ENCODE measurements at regions not wholly inside any gene's neighbourhood (a gene's known extent, or its start where the extent isn't known, plus 50 kb on each side); places are given as distances from the start of the nearest gene placed in this dataset.

GRCh38 chr2:12221584-12221983 is 475.2 kb downstream of the LPIN1 start:
- Mint-ChIP-seq H3K27me3 (no peaks in the 10 kb centered on the region), H3K4me1 (peaks cover 0 to 1% (median 0%) of the 10 kb centered on the region in 3 donors), H3K36me3 (no peaks in the 10 kb centered on the region), H3K9me3 (peaks cover 7 to 29% (median 13%) of the 10 kb centered on the region in 3 donors), H3K27ac (no peak overlapping the region), H3K4me3 (no peak overlapping the region)

- Mint-ChIP-seq H3K36me3 (no peaks in the 10 kb centered on the region), H3K27me3 (no peaks in the 10 kb centered on the region), H3K27ac (no peak overlapping the region), H3K9me3 (peaks cover 7 to 29% (median 13%) of the 10 kb centered on the region in 3 donors), H3K4me1 (peaks cover 0 to 1% (median 0%) of the 10 kb centered on the region in 3 donors), H3K4me3 (no peak overlapping the region)
Measured at GRCh38 chr2:12222554-12222953, 476.1 kb downstream of the LPIN1 start.

GRCh38 chr2:12223732-12224131 is 477.3 kb downstream of the LPIN1 start:
- H3K9me3 Mint-ChIP-seq: peaks cover 8 to 29% (median 13%) of the 10 kb centered on the region in 3 donors
- H3K36me3 Mint-ChIP-seq: no peaks in the 10 kb centered on the region
- no peak overlapping the region for H3K27ac Mint-ChIP-seq
- H3K4me1 Mint-ChIP-seq: peaks cover 0 to 1% (median 0%) of the 10 kb centered on the region in 3 donors
- no peak overlapping the region for H3K4me3 Mint-ChIP-seq
- H3K27me3 Mint-ChIP-seq: no peaks in the 10 kb centered on the region

- Mint-ChIP-seq H3K36me3 (no peaks in the 10 kb centered on the region), H3K4me3 (no peak overlapping the region), H3K4me1 (peaks cover 0 to 1% (median 0%) of the 10 kb centered on the region in 3 donors), H3K27ac (no peak overlapping the region), H3K27me3 (no peaks in the 10 kb centered on the region), H3K9me3 (peaks cover 8 to 29% (median 13%) of the 10 kb centered on the region in 3 donors)
Measured at GRCh38 chr2:12226653-12227052, 480.2 kb downstream of the LPIN1 start.

GRCh38 chr2:12227941-12228608 is 481.6 kb downstream of the LPIN1 start:
- H3K4me1 Mint-ChIP-seq: no peaks in the 10 kb centered on the region
- H3K9me3 Mint-ChIP-seq: peaks cover 5 to 17% (median 12%) of the 10 kb centered on the region in 3 donors
- no peaks in the 10 kb centered on the region for H3K27me3 Mint-ChIP-seq
- H3K4me3 Mint-ChIP-seq: no peak overlapping the region
- no peaks in the 10 kb centered on the region for H3K36me3 Mint-ChIP-seq
- H3K27ac Mint-ChIP-seq: no peak overlapping the region

- H3K27ac Mint-ChIP-seq: peak overlapping the region in 1 of 3 donors; percentile 31
- H3K27me3 Mint-ChIP-seq: no peaks in the 10 kb centered on the region
- peaks cover 0 to 1% (median 1%) of the 10 kb centered on the region in 3 donors for H3K9me3 Mint-ChIP-seq
- H3K4me3 Mint-ChIP-seq: no peak overlapping the region
- no peaks in the 10 kb centered on the region for H3K4me1 Mint-ChIP-seq
- no peaks in the 10 kb centered on the region for H3K36me3 Mint-ChIP-seq
Measured at GRCh38 chr2:12231288-12231687, 484.9 kb downstream of the LPIN1 start.

GRCh38 chr2:12232876-12233275 is 483.9 kb upstream of the TRIB2 start:
- Mint-ChIP-seq H3K9me3 (peaks cover 0 to 1% (median 1%) of the 10 kb centered on the region in 3 donors), H3K4me1 (no peaks in the 10 kb centered on the region), H3K27ac (no peak overlapping the region), H3K4me3 (no peak overlapping the region), H3K36me3 (no peaks in the 10 kb centered on the region), H3K27me3 (no peaks in the 10 kb centered on the region)

- Mint-ChIP-seq H3K27me3 (no peaks in the 10 kb centered on the region), H3K36me3 (no peaks in the 10 kb centered on the region), H3K27ac (no peak overlapping the region), H3K4me3 (no peak overlapping the region), H3K9me3 (peaks cover 0 to 1% (median 0%) of the 10 kb centered on the region in 3 donors), H3K4me1 (peaks cover 0 to 2% (median 0%) of the 10 kb centered on the region in 3 donors)
Measured at GRCh38 chr2:12236136-12236844, 480.4 kb upstream of the TRIB2 start.

GRCh38 chr2:12240206-12240605 is 476.5 kb upstream of the TRIB2 start:
- Mint-ChIP-seq H3K9me3 (no peaks in the 10 kb centered on the region), H3K4me1 (peaks cover 0 to 2% (median 0%) of the 10 kb centered on the region in 3 donors), H3K27ac (no peak overlapping the region), H3K4me3 (no peak overlapping the region), H3K27me3 (no peaks in the 10 kb centered on the region), H3K36me3 (no peaks in the 10 kb centered on the region)

- Mint-ChIP-seq H3K27ac (no peak overlapping the region), H3K27me3 (peaks cover 1% of the 10 kb centered on the region), H3K9me3 (no peaks in the 10 kb centered on the region), H3K4me3 (no peak overlapping the region), H3K4me1 (peaks cover 0 to 2% (median 0%) of the 10 kb centered on the region in 3 donors), H3K36me3 (no peaks in the 10 kb centered on the region)
Measured at GRCh38 chr2:12243381-12243780, 473.4 kb upstream of the TRIB2 start.

GRCh38 chr2:12244070-12244469 is 472.7 kb upstream of the TRIB2 start:
- Mint-ChIP-seq H3K4me3 (no peak overlapping the region), H3K27me3 (peaks cover 1% of the 10 kb centered on the region), H3K27ac (no peak overlapping the region), H3K9me3 (no peaks in the 10 kb centered on the region), H3K4me1 (peaks cover 0 to 2% (median 0%) of the 10 kb centered on the region in 3 donors), H3K36me3 (no peaks in the 10 kb centered on the region)

GRCh38 chr2:12251121-12251520 is 465.6 kb upstream of the TRIB2 start:
- Mint-ChIP-seq H3K4me1 (no peaks in the 10 kb centered on the region), H3K27ac (no peak overlapping the region), H3K36me3 (peaks cover 2% of the 10 kb centered on the region), H3K4me3 (no peak overlapping the region), H3K9me3 (no peaks in the 10 kb centered on the region), H3K27me3 (peaks cover 1% of the 10 kb centered on the region)

- Mint-ChIP-seq H3K4me3 (no peak overlapping the region), H3K4me1 (no peaks in the 10 kb centered on the region), H3K36me3 (peaks cover 5% of the 10 kb centered on the region), H3K9me3 (no peaks in the 10 kb centered on the region), H3K27ac (no peak overlapping the region), H3K27me3 (no peaks in the 10 kb centered on the region)
Measured at GRCh38 chr2:12251749-12252148, 465.0 kb upstream of the TRIB2 start.

- H3K4me3 Mint-ChIP-seq: no peak overlapping the region
- H3K4me1 Mint-ChIP-seq: no peaks in the 10 kb centered on the region
- peaks cover 5% of the 10 kb centered on the region for H3K36me3 Mint-ChIP-seq
- no peaks in the 10 kb centered on the region for H3K9me3 Mint-ChIP-seq
- no peaks in the 10 kb centered on the region for H3K27me3 Mint-ChIP-seq
- H3K27ac Mint-ChIP-seq: no peak overlapping the region
Measured at GRCh38 chr2:12253167-12253778, 463.5 kb upstream of the TRIB2 start.

GRCh38 chr2:12254280-12254860 is 462.4 kb upstream of the TRIB2 start:
- no peak overlapping the region for H3K27ac Mint-ChIP-seq
- H3K36me3 Mint-ChIP-seq: peaks cover 5% of the 10 kb centered on the region
- H3K27me3 Mint-ChIP-seq: no peaks in the 10 kb centered on the region
- H3K4me3 Mint-ChIP-seq: no peak overlapping the region
- no peaks in the 10 kb centered on the region for H3K4me1 Mint-ChIP-seq
- no peaks in the 10 kb centered on the region for H3K9me3 Mint-ChIP-seq

All from IgD-negative memory B cell (primary cell).